ENCODE measurements at regions not wholly inside any gene's neighbourhood (a gene's known extent, or its start where the extent isn't known, plus 50 kb on each side); places are given as distances from the start of the nearest gene placed in this dataset.
A peak's percentile ranks its signal among the peaks of the same experiment; 100 is the strongest.
"Not testable (repeated sequence)": the region's sequence is repeated elsewhere in the genome, so short reads cannot be mapped to it uniquely, and the experiment has no call there.

- no peak overlapping the region for H3K4me3 ChIP-seq (replicated peaks; ENCODE audit: low read depth, low read length)
- no peak for DNase-seq (ENCODE audit: extremely low read depth, low read depth)
Measured at GRCh38 chr2:63735931-63736330, 105.8 kb upstream of the UGP2 start.

GRCh38 chr2:63736354-63736753 is 105.3 kb upstream of the UGP2 start:
- peak; percentile 43 for DNase-seq (ENCODE audit: extremely low read depth, low read depth)
- H3K4me3 ChIP-seq (replicated peaks; ENCODE audit: low read depth, low read length), result no peak overlapping the region
- TF ChIP-seq CTCF (IDR thresholded peaks at IDR 0.05; ENCODE audit: low read depth, low read length, missing control alignments), result no peak

More at GRCh38 chr2:63735931-63736330, 105.8 kb upstream of the UGP2 start:
- TF ChIP-seq CTCF (IDR thresholded peaks at IDR 0.05; ENCODE audit: low read depth, low read length, missing control alignments), result no peak

GRCh38 chr2:63737081-63737751 is 104.5 kb upstream of the UGP2 start:
- no peak for DNase-seq (ENCODE audit: extremely low read depth, low read depth)
- TF ChIP-seq CTCF (IDR thresholded peaks at IDR 0.05; ENCODE audit: low read depth, low read length, missing control alignments), result no peak
- H3K4me3 ChIP-seq (replicated peaks; ENCODE audit: low read depth, low read length), result no peak overlapping the region

GRCh38 chr2:63738019-63738418 is 103.7 kb upstream of the UGP2 start:
- no peak for DNase-seq (ENCODE audit: extremely low read depth, low read depth)
- no peak for TF ChIP-seq CTCF (IDR thresholded peaks at IDR 0.05; ENCODE audit: low read depth, low read length, missing control alignments)
- no peak overlapping the region for H3K4me3 ChIP-seq (replicated peaks; ENCODE audit: low read depth, low read length)

GRCh38 chr2:63739180-63739579 is 102.5 kb upstream of the UGP2 start:
- DNase-seq (ENCODE audit: extremely low read depth, low read depth); H3K4me3 ChIP-seq (replicated peaks; ENCODE audit: low read depth, low read length): not testable (repeated sequence)

GRCh38 chr2:63740020-63740419 is 101.7 kb upstream of the UGP2 start:
- no peak overlapping the region for H3K4me3 ChIP-seq (replicated peaks; ENCODE audit: low read depth, low read length)
- DNase-seq (ENCODE audit: extremely low read depth, low read depth), result no peak
- TF ChIP-seq CTCF (IDR thresholded peaks at IDR 0.05; ENCODE audit: low read depth, low read length, missing control alignments), result no peak

GRCh38 chr2:63740943-63741342 is 100.8 kb upstream of the UGP2 start:
- H3K4me3 ChIP-seq (replicated peaks; ENCODE audit: low read depth, low read length), result no peak overlapping the region
- no peak for TF ChIP-seq CTCF (IDR thresholded peaks at IDR 0.05; ENCODE audit: low read depth, low read length, missing control alignments)
- DNase-seq (ENCODE audit: extremely low read depth, low read depth), result no peak

All from HFF-Myc (cell line).